ENCODE measurements at regions not wholly inside any gene's neighbourhood (a gene's known extent, or its start where the extent isn't known, plus 50 kb on each side); places are given as distances from the start of the nearest gene placed in this dataset.
"Not testable (repeated sequence)": the region's sequence is repeated elsewhere in the genome, so short reads cannot be mapped to it uniquely, and the experiment has no call there.

DNA sequence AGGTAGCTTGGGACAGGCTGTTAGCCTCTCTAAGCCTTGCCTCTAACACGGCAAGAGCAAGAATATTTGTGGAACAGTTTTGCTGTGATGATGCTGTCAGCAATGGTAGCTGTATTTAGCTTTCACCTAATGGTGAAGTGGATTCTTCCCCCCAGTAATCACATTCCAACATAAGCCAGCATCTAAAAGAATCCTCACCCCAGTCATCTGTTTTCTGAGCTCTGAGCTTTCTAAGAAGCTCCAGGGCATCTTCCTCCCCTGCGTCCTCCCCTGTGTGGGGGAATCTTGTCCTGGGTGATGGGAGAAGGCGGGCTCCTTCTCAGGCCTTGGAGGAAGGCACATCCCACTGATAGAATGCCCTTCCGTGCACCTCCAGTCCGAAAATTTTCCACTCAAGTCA is 367.6 kb downstream of the BRD1 start:
- peaks cover 0 to 28% (median 8%) of the 10 kb centered on the region in 11 experiments; a peak in 10 of 22 replicates for H3K9me3 ChIP-seq (replicated peaks in 1 of 11)
- no peaks in the 10 kb centered on the region for H3K36me3 ChIP-seq
- no peak overlapping the region for H3K4me3 ChIP-seq
- TF ChIP-seq Cebpa-rat (IDR thresholded peaks at IDR 0.05): no peak
- H3K27ac ChIP-seq: no peak overlapping the region
- no peaks in the 10 kb centered on the region for H4K20me1 ChIP-seq
- no peak overlapping the region for H3K9ac ChIP-seq
- no peak overlapping the region for H3K4me2 ChIP-seq
- peaks cover 5 to 31% (median 12%) of the 10 kb centered on the region in 10 experiments; a peak in 16 of 20 replicates for H3K4me1 ChIP-seq
- no peaks in the 10 kb centered on the region for H3K27me3 ChIP-seq

DNA sequence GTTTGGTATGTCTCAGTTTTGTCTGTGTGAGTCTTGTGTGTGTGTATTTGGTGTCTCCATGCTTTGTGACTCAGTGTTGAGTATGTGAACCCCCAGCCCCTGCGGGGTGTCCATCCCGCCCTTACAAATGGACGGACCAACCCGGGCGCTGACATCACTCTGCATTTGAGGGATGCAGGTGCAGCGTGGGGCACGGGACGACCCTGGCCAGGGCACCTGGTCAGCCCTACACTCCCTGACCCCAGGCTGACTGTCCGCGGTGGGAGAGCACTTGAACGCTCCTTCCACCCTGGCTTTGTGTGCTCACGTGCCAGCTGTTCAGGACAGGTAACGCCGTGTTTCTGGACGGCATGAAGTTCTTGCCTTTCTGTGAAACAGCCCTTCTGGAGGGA is 369.0 kb downstream of the BRD1 start:
- peaks cover 0 to 14% (median 0%) of the 10 kb centered on the region in 11 experiments; a peak in 4 of 22 replicates for H3K9me3 ChIP-seq (replicated peaks in 1 of 11)
- H3K36me3 ChIP-seq: no peaks in the 10 kb centered on the region
- H3K4me3 ChIP-seq: no peak overlapping the region
- H4K20me1 ChIP-seq: no peaks in the 10 kb centered on the region
- no peaks in the 10 kb centered on the region for H3K27me3 ChIP-seq
- no peak overlapping the region for H3K4me2 ChIP-seq
- peaks cover 5 to 31% (median 12%) of the 10 kb centered on the region in 10 experiments; a peak in 16 of 20 replicates for H3K4me1 ChIP-seq
- TF ChIP-seq Cebpa-rat (IDR thresholded peaks at IDR 0.05): no peak
- H3K27ac ChIP-seq: no peak overlapping the region
- no peak overlapping the region for H3K9ac ChIP-seq

DNA sequence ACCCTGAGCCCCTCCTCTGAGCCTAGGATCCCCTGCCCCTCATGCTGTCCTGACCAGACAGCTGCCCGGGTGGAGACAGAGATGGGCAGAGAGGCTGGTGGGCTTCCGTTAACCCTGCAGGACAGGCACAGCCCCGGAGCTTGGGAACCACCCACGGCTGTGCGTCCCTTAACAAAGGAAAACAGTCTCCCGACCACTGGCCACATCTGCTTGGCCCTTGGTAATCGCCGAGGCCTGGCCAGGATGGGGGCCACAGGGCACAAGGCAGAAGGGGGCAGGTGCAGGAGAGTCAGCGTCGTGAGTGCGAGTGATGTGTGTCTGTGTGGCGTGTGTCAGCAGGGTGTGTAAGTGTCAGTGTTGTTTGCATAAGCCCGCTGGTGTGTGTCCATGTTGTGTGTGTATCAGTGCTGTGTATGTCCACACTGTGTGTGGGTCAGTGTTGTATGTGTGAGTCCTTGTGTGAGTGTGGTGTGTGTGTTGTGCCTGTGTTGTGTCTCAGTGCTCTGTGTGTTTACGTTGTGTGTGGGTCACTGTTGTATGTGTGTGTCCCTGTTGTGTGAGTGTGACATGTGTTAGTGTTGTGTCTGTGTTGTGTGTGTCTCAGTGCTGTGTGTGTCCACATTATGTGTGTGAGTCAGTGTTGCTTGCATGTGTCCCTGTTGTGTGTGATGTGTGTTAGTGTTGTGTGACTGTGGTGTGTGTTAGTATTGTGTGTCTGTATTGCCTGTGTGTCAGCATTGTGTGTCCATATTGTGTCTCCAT is 369.5 kb downstream of the BRD1 start:
- Histone ChIP-seq H3K9me3 (replicated peaks in 1 of 11) (peaks cover 0 to 9% (median 0%) of the 10 kb centered on the region in 11 experiments; a peak in 2 of 22 replicates), H4K20me1 (no peaks in the 10 kb centered on the region), H3K9ac (no peak overlapping the region), H3K36me3 (no peaks in the 10 kb centered on the region), H3K27ac (no peak overlapping the region), H3K4me1 (peaks cover 5 to 26% (median 8%) of the 10 kb centered on the region in 10 experiments; a peak in 16 of 20 replicates), H3K4me3 (no peak overlapping the region), H3K4me2 (no peak overlapping the region), H3K27me3 (no peaks in the 10 kb centered on the region)
- no peak for TF ChIP-seq Cebpa-rat (IDR thresholded peaks at IDR 0.05)

DNA sequence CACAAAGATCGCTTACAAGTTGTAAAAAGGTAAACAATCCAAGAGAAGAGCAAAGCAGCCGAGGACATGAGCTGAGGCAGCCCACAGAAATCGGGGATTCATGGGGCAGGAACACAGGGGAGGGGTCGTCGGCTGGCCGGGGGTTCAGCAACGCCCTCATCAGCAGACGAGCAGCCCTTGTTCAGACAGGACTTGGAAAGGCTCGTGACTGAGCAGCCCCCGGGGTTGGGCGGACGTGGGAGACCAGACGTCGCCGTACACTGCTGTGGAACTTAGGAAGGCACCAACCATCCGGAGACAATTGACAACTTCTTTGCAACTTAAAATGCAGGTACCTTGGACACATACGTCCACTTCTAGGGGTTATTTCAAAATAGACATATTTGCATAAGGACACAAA is 370.5 kb downstream of the BRD1 start:
- H3K9me3 ChIP-seq (replicated peaks in 1 of 11): 0 out of 22 replicates have a peak, but pooled peaks cover 0 to 9% (median 0%) of the 10 kb centered on the region in 11 experiments

DNA sequence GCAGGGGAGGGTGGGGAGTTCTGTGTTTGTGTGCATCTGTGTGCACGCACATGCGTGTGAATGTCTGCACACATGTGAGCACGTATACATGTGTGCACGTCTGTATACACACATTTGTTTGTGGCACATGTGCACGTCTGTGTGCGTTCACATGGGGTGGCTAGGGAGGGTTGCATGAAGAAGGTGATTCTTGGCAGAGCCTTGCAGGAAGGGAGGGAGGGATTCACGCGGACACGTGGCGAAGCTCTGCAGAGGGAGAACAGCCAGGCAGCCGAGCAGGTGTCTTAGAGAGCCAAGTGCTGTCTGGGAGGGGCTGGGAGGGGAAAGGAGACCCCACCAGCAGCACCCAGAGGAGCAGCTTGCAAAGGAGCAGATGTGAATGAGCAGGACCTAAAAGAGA is 372.1 kb downstream of the BRD1 start:
- Histone ChIP-seq H3K27ac (no peak overlapping the region), H3K36me3 (no peaks in the 10 kb centered on the region), H3K9ac (no peak overlapping the region), H4K20me1 (no peaks in the 10 kb centered on the region), H3K27me3 (peaks cover 0 to 5% (median 0%) of the 10 kb centered on the region in 11 experiments; a peak in 4 of 22 replicates), H3K4me2 (no peak overlapping the region), H3K4me3 (no peak overlapping the region), H3K4me1 (peaks cover 0 to 2% (median 0%) of the 10 kb centered on the region in 10 experiments; a peak in 3 of 20 replicates), H3K9me3 (replicated peaks in 1 of 11) (no peaks in the 10 kb centered on the region)
- TF ChIP-seq Cebpa-rat (IDR thresholded peaks at IDR 0.05): no peak

More for the DNA sequence above, 370.5 kb downstream of the BRD1 start:
- Histone ChIP-seq H3K27me3 (no peaks in the 10 kb centered on the region), H3K36me3 (no peaks in the 10 kb centered on the region), H3K4me1 (peaks cover 0 to 16% (median 0%) of the 10 kb centered on the region in 10 experiments; a peak in 4 of 20 replicates), H3K4me3 (no peak overlapping the region), H3K9ac (no peak overlapping the region), H3K4me2 (no peak overlapping the region), H3K27ac (no peak overlapping the region), H4K20me1 (no peaks in the 10 kb centered on the region)
- TF ChIP-seq Cebpa-rat (IDR thresholded peaks at IDR 0.05): no peak

DNA sequence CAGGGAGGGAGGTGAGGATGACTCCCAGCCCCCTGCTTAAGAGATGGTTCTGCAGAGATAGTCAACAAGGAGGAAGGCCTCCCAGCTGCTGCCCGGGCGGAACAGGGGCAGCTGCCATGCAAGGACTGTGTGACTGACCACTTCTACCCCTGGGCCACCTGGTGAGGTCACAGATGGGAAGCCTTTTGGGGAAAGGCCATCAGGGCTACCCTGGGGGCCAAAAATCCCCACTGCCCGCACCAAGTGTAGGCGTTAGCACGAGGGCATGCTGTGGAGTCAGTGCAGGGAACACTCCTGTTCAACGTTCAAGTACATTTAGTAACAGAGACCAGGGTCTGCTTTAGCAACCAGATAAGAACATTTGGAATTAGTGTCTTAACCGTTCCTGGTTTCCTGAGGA is 372.9 kb downstream of the BRD1 start:
- Histone ChIP-seq H3K9ac (no peak overlapping the region), H3K36me3 (no peaks in the 10 kb centered on the region), H3K27ac (no peak overlapping the region), H3K9me3 (replicated peaks in 1 of 11) (no peaks in the 10 kb centered on the region), H3K27me3 (peaks cover 0 to 8% (median 0%) of the 10 kb centered on the region in 11 experiments; a peak in 4 of 22 replicates), H4K20me1 (no peaks in the 10 kb centered on the region), H3K4me1 (no peaks in the 10 kb centered on the region), H3K4me2 (no peak overlapping the region), H3K4me3 (no peak overlapping the region)
- no peak for TF ChIP-seq Cebpa-rat (IDR thresholded peaks at IDR 0.05)

DNA sequence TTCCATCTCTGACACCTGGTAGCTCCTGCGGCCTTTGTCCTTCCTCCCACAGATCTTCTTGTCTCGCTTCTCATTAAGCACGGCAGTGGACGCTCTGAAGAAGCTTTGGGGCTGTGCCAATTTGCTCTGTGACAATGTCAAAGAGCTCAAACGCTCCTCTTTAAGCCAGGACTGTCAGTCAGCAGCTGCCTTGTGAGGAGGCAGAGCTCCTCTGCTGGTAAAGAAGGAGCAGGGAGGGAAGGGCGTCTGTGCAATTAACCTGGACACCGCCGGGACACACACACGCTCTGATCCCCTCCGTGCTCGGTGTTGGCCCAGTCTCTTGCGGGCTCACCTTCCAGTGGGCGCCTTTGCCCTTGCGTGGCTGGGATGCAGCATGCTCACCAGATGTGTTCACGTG is 373.9 kb downstream of the BRD1 start:
- H3K9ac ChIP-seq: no peak overlapping the region
- H3K27ac ChIP-seq: no peak overlapping the region
- TF ChIP-seq Cebpa-rat (IDR thresholded peaks at IDR 0.05): no peak
- H3K4me1 ChIP-seq: peaks cover 0 to 1% (median 0%) of the 10 kb centered on the region in 10 experiments; a peak in 3 of 20 replicates
- H4K20me1 ChIP-seq: no peaks in the 10 kb centered on the region
- H3K27me3 ChIP-seq: peaks cover 0 to 8% (median 0%) of the 10 kb centered on the region in 11 experiments; a peak in 4 of 22 replicates
- no peaks in the 10 kb centered on the region for H3K9me3 ChIP-seq (replicated peaks in 1 of 11)
- no peak overlapping the region for H3K4me2 ChIP-seq
- no peak overlapping the region for H3K4me3 ChIP-seq
- H3K36me3 ChIP-seq: no peaks in the 10 kb centered on the region

DNA sequence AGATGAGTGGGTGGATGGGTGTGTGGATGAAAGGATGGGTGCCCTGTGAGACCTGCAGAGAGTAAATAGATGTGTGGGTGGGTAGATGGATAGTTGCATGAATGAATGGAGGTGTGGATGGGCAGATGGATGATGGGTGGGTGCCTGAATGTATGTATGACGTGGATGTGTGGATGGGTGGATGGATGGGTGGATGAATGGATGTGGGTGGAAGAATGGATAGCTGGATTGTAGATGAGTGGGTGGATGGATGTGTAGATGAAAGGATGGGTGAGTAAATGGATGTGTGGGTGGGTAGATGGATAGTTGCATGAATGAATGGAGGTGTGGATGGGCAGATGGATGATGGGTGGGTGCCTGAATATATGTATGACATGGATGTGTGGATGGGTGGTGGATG is 374.7 kb downstream of the BRD1 start:
- not testable (repeated sequence) for H3K4me1 ChIP-seq; H4K20me1 ChIP-seq; H3K27me3 ChIP-seq; H3K27ac ChIP-seq; H3K4me3 ChIP-seq; H3K36me3 ChIP-seq; H3K9me3 ChIP-seq (replicated peaks in 1 of 11); H3K4me2 ChIP-seq; H3K9ac ChIP-seq

DNA sequence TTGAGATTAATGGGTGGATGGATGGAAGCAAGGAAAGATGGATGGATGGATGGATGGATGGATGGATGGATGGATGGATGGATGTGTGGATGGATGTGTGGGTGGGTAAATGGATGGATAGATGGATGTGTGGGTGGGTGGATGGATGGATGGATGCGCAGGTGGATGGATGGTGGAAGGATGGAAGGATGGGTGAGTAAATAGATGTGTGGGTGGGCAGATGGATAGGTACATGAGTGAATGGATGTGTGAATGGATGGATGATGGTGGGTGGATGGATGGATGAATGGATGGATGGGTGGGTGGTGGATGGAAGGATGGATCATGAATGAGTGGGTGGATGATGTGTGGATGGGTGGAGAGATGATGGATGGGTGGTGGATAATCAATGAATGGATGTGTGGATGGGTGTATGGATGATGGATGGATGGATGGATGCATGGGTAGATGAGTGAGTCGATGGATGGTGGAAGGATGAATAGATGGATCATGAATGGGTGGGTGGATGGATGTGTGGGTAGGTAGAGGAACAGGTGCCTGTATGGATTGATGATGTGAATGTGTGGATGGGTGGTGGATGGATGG is 375.2 kb downstream of the BRD1 start:
- H3K27ac ChIP-seq: no peak overlapping the region
- no peak overlapping the region for H3K4me3 ChIP-seq
- H3K9me3 ChIP-seq (replicated peaks in 1 of 11): no peaks in the 10 kb centered on the region
- no peak overlapping the region for H3K4me2 ChIP-seq
- H3K27me3 ChIP-seq: peaks cover 0 to 8% (median 0%) of the 10 kb centered on the region in 11 experiments; a peak in 4 of 22 replicates
- no peaks in the 10 kb centered on the region for H4K20me1 ChIP-seq
- no peak overlapping the region for H3K9ac ChIP-seq
- H3K36me3 ChIP-seq: no peaks in the 10 kb centered on the region
- peaks cover 0 to 5% (median 0%) of the 10 kb centered on the region in 10 experiments; a peak in 3 of 20 replicates for H3K4me1 ChIP-seq
- no peak for TF ChIP-seq Cebpa-rat (IDR thresholded peaks at IDR 0.05)
